ENCODE measurements at regions not wholly inside any gene's neighbourhood (a gene's known extent, or its start where the extent isn't known, plus 50 kb on each side); places are given as distances from the start of the nearest gene placed in this dataset.

DNA sequence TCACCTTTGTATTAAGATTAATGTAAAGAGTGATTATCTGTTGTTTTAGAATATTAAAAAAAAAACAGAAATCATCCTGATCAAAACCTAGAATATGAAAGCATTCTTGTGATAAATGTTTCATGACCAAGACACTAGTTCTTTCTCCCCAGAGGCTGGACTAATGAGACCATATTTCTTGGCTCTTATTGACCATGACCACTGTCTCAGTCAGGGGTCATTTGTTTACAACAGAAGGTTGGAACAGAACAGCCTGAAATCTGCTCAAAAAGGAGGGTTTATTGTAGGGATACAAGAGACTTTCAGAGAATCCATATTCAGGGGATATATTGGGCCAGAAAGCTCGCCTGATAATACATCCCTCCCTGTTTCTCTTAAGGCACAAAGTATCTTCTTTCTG lies 87.7 kb downstream of the TMEM30B start (continued):
- TF ChIP-seq CTCF (IDR thresholded peaks at IDR 0.05; ENCODE audit: control extremely low read depth in 1 of 3, insufficient read depth in 1 of 3, low read depth in 1 of 3, low read length in 3 of 3), result no peak
- TF ChIP-seq KDM5A (IDR thresholded peaks at IDR 0.05; ENCODE audit: low read length), result no peak
- TF ChIP-seq TAF1 (IDR thresholded peaks at IDR 0.05; ENCODE audit: low read depth, low read length), result no peak
- TF ChIP-seq JUND (IDR thresholded peaks at IDR 0.05; ENCODE audit: low read length), result no peak
- TF ChIP-seq BACH1 (IDR thresholded peaks at IDR 0.05; ENCODE audit: low read length), result no peak
- TF ChIP-seq CEBPB (IDR thresholded peaks at IDR 0.05; ENCODE audit: low read depth, low read length), result no peak
